Epithelial cell of esophagus (primary cell): ENCODE measurements at regions not wholly inside any gene's neighbourhood (a gene's known extent, or its start where the extent isn't known, plus 50 kb on each side); places are given as distances from the start of the nearest gene placed in this dataset.

Source experiments
- DNase-seq: peaks from one replicate; pipeline ENCODE4 v3.0.0; 2010; ENCODE audit warnings: low read depth
- H3K4me3 ChIP-seq: 2 replicates; pipeline ENCODE4 v1.5.1; 2011; ENCODE audit warnings: mild to moderate bottlenecking, low read length, control low read depth
- CTCF ChIP-seq: IDR thresholded peaks from 2 replicates; pipeline ENCODE4 v1.5.1; 2011; ENCODE audit warnings: low read depth, mild to moderate bottlenecking, low read length, control low read depth, inconsistent platforms; ENCODE audit not compliant: insufficient read depth; ENCODE audit errors: missing control alignments

- no peak for TF ChIP-seq CTCF
- H3K4me3 ChIP-seq: no peak overlapping the region
Measured at GRCh38 chr16:54369861-54370260, 83.3 kb upstream of the IRX3 start.

GRCh38 chr16:54366943-54367342 is 80.4 kb upstream of the IRX3 start:
- no peak for DNase-seq
- no peak for TF ChIP-seq CTCF

More at GRCh38 chr16:54369861-54370260, 83.3 kb upstream of the IRX3 start:
- no peak for DNase-seq

GRCh38 chr16:54365990-54366634 is 79.5 kb upstream of the IRX3 start:
- H3K4me3 ChIP-seq: no peak overlapping the region

More at GRCh38 chr16:54366943-54367342, 80.4 kb upstream of the IRX3 start:
- H3K4me3 ChIP-seq: no peak overlapping the region

GRCh38 chr16:54363766-54364165 is 77.2 kb upstream of the IRX3 start:
- no peak for DNase-seq
- no peak for TF ChIP-seq CTCF
- no peak overlapping the region for H3K4me3 ChIP-seq

More at GRCh38 chr16:54365990-54366634, 79.5 kb upstream of the IRX3 start:
- DNase-seq: no peak
- no peak for TF ChIP-seq CTCF

- H3K4me3 ChIP-seq: no peak overlapping the region
- no peak for TF ChIP-seq CTCF
- DNase-seq: no peak
Measured at GRCh38 chr16:54362591-54363206, 76.1 kb upstream of the IRX3 start.

- no peak for TF ChIP-seq CTCF
- DNase-seq: no peak
- H3K4me3 ChIP-seq: no peak overlapping the region
Measured at GRCh38 chr16:54361246-54361645, 74.7 kb upstream of the IRX3 start.

- no peak for DNase-seq
- H3K4me3 ChIP-seq: no peak overlapping the region
- TF ChIP-seq CTCF: no peak
Measured at GRCh38 chr16:54360681-54361080, 74.1 kb upstream of the IRX3 start.
